B cell (primary cell): ENCODE measurements at regions not wholly inside any gene's neighbourhood (a gene's known extent, or its start where the extent isn't known, plus 50 kb on each side); places are given as distances from the start of the nearest gene placed in this dataset.

ENCODE experiments used
- CTCF ChIP-seq: fragments of 200-600 bp; IDR thresholded peaks from one replicate; pipeline ENCODE4 v1.8.0; 2022; ENCODE audit warnings: antibody characterized with exemption, mild to moderate bottlenecking
- EZH2 ChIP-seq: IDR thresholded peaks from 2 replicates; pipeline ENCODE4 v1.6.1; 2012; ENCODE audit warnings: borderline replicate concordance, low read depth, mild to moderate bottlenecking, moderate library complexity, low read length; ENCODE audit not compliant: insufficient read depth, poor library complexity, severe bottlenecking

- TF ChIP-seq CTCF (no peak), EZH2 (no peak)
These were observed 330.4 kb downstream of the ICE1 start for GRCh38 chr5:5752844-5753243.
